ENCODE measurements at regions not wholly inside any gene's neighbourhood (a gene's known extent, or its start where the extent isn't known, plus 50 kb on each side); places are given as distances from the start of the nearest gene placed in this dataset.
"Not testable (repeated sequence)": the region's sequence is repeated elsewhere in the genome, so short reads cannot be mapped to it uniquely, and the experiment has no call there.

DNA sequence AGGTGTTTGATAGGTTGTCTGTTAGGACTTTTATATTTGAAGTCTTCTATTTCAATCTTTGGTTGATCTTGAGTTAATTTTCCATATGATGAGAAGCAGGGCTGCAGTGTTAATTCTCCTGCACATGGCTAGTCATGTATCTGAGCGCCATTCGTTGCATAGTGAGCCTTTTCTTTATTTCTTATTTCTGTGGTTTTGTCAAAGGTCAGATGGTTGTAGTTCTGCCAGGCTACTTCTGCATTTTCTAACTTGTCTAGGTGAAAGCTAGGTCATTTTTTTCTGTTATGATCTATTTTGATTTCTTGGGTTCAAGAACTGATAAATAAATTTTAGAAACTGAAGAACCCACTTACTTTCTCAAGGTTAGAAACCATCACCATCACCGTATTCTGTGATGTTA is 56.7 kb downstream of the CCDC74A start:
- DNase-seq (ENCODE audit: low spot score) = no peak

- DNase-seq (ENCODE audit: low spot score) = no peak
These were observed 57.3 kb downstream of the CCDC74A start for GRCh38 chr2:131584940-131585339.

GRCh38 chr2:131588152-131588873 is 60.6 kb downstream of the CCDC74A start:
- DNase-seq (ENCODE audit: low spot score) = no peak

DNA sequence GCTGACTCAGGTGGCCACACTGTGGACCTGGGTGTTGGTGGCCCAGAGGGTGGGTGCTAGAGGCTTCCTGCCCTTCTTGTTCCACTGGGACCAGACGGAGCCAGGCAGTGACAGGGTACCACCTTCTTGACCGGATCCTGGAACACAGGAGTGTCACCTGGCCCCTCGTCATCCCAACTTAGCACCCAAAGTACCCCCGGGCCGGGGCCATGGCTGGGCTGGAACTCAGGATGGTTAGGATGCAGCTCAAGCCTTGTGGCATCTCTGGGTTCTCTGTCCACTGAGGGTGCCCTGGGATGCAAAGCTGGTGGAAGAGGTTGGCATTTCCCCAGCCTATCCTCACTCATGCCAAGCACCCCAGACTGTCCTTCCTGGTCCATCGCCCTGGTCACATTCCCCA is 61.4 kb downstream of the CCDC74A start:
- DNase-seq (ENCODE audit: low spot score) = not testable (repeated sequence)

- no peak for DNase-seq (ENCODE audit: low spot score)
These were observed 62.7 kb downstream of the CCDC74A start for GRCh38 chr2:131590366-131590765.

GRCh38 chr2:131590896-131591295 is 63.2 kb downstream of the CCDC74A start:
- no peak for DNase-seq (ENCODE audit: low spot score)

DNA sequence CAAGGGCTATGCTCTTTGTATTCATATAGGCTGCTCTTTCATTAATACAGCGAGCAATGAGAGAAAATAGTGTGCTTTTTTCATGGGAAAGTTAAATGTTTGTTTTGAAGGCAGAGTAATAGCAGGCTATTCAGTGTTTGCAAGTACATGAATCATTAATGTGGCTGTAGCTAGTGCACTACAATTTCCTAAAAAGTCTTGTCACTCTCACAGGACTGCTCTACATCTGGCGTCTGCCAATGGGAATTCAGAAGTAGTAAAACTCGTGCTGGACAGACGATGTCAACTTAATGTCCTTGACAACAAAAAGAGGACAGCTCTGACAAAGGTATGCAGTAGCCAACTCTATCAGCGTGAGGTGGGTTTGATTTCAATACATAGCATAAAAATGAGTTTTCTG is 68.9 kb downstream of the CCDC74A start:
- DNase-seq (ENCODE audit: low spot score) = not testable (repeated sequence)

GRCh38 chr2:131602444-131602843 is 74.8 kb downstream of the CCDC74A start:
- DNase-seq (ENCODE audit: low spot score) = not testable (repeated sequence)

- DNase-seq (ENCODE audit: low spot score) = not testable (repeated sequence)
These were observed 77.0 kb downstream of the CCDC74A start for GRCh38 chr2:131604652-131605051.

- DNase-seq (ENCODE audit: low spot score) = not testable (repeated sequence)
These were observed 78.7 kb downstream of the CCDC74A start for GRCh38 chr2:131606366-131606765.

DNA sequence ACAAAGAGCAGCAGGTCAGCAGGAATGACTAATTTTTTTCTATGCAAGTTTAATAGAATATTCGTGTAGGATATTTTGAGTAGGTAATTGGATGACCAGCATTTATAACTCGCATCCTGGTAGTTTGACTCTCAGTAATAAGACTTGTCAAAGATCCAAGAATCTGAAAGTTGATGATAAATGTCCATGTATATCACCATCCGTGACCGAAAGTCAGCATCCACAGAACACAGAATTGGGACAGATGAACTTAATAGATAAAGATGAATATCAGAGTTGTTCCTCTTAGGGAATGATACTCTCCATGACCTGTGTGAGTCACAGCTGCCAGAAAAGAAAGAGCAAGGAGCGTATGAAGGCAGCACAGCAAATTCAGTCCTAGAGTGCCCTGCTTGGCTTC is 79.4 kb downstream of the CCDC74A start:
- not testable (repeated sequence) for DNase-seq (ENCODE audit: low spot score)

DNA sequence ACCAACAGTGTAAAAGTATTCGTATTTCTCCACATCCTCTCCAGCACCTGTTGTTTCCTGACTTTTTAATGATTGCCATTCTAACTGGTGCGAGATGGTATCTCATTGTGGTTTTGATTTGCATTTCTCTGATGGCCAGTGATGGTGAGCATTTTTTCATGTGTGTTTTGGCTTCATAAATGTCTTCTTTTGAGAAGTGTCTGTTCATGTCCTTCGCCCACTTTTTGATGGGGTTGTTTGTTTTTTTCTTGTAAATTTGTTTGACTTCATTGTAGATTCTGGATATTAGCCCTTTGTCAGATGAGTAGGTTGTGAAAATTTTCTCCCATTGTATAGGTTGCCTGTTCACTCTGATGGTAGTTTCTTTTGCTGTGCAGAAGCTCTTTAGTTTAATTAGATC is 86.9 kb downstream of the CCDC74A start:
- not testable (repeated sequence) for DNase-seq (ENCODE audit: low spot score)

- not testable (repeated sequence) for DNase-seq (ENCODE audit: low spot score)
These were observed 90.6 kb downstream of the CCDC74A start for GRCh38 chr2:131618320-131618719.

DNA sequence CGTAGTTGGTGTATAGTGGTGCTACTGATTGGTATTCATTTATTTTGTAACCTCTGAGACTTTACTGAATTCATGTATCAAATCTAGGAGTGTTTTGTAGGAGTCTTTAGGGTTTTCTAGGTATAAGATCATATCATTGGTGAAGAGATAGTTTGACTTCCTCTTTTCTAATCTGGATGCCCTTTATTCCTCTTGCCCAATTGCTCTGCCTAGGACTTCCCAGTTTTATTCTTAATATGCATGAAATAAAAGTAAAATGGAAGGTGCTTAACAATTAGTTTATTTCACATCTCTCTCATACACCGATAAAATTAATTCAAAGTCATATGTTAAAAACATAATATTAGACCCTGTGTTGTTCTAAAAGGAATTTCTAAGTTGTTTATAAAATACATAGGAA is 95.2 kb downstream of the CCDC74A start:
- not testable (repeated sequence) for DNase-seq (ENCODE audit: low spot score)

DNA sequence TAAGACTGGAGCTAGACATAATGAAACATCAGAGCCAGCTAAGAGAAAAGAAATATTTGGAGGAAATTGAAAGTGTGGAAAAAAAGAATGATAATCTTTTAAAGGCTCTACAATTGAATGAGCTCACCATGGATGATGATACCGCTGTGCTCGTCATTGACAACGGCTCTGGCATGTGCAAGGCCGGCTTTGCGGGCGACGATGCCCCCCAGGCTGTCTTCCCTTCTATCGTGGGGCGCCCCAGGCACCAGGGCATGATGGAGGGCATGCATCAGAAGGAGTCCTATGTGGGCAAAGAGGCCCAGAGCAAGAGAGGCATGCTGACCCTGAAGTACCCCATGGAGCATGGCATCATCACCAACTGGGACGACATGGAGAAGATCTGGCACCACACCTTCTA is 98.3 kb downstream of the CCDC74A start:
- DNase-seq (ENCODE audit: low spot score) = not testable (repeated sequence)

DNA sequence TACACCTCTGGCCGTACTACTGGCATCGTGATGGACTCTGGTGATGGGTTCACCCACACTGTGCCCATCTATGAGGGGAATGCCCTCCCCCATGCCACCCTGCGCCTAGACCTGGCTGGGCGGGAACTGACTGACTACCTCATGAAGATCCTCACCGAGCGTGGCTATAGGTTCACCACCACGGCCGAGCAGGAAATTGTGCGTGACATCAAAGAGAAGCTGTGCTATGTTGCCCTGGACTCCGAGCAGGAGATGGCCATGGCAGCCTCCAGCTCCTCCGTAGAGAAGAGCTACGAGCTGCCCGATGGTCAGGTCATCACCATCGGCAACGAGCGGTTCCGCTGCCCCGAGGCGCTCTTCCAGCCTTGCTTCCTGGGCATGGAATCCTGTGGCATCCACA is 98.9 kb downstream of the CCDC74A start:
- not testable (repeated sequence) for DNase-seq (ENCODE audit: low spot score)

DNA sequence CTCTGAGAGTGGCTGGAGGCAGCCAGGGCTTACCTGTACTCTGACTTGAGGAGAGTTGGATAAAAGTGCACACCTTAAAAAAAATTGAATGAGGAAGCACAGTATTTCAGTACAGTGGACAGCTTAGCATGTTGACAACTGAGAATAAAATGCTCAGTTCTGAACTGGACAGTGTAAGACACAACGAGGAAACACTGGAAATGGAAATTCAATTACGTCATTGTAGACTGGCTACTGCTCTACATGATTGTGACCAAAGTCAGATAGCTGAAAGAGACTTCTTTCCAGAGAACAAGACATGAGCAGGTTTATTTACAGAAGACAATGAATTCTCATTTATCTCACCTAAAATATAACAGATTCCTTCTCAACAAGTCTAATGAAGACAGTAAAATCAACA is 100.1 kb downstream of the CCDC74A start:
- not testable (repeated sequence) for DNase-seq (ENCODE audit: low spot score)

- DNase-seq (ENCODE audit: low spot score) = not testable (repeated sequence)
These were observed 104.0 kb downstream of the CCDC74A start for GRCh38 chr2:131631648-131632047.

DNA sequence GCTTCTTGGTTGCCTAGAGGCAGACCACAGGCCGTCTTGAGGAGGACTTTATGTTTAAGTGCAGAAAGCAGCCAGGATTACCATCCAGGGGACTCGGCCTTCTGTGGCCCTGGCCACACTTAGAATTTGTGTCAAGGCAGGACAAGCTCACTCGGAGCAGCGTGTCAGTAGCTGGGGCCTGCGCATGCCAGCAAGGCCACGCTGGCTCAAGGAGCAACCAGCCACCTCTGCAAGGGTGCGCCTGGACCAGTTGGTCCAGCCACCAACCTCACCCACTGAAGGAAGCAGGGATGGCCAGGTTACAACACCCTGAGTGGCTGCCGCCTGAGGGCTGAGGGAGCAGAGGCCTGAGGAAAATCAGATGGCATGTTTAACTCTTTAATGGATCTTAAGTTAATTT is 105.7 kb downstream of the CCDC74A start:
- not testable (repeated sequence) for DNase-seq (ENCODE audit: low spot score)

- DNase-seq (ENCODE audit: low spot score) = not testable (repeated sequence)
These were observed 106.4 kb downstream of the CCDC74A start for GRCh38 chr2:131633827-131634695.

GRCh38 chr2:131635611-131636010 is 107.9 kb downstream of the CCDC74A start:
- no peak for DNase-seq (ENCODE audit: low spot score)

DNA sequence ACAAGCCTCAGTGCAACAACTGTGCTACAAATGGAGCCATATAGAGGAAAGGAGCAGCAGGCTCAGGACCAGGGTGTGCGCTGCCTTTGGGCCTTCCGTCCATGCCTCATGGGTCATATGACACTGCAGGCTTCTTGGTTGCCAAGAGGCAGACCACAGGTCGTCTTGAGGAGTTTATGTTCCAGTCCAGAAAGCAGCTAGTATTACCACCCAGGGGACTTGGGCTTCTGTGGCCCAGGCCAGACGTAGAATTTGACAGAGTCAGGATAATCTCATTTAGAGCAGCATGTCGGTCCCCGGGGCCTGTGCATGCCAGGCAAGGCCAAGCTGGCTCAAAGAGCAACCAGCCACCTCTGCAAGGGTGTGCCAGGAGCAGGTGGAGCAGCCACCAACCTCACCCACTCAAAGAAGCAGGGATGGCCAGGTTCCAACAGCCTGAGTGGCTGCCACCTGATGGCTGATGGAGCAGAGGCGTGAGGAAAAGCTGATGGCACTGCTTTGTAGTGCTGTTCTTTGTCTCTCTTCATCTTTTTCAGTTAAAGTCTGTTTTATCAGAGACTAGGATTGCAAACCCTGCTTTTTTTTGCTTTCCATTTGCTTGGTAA is 109.1 kb downstream of the CCDC74A start:
- not testable (repeated sequence) for DNase-seq (ENCODE audit: low spot score)
